ENCODE measurements at regions not wholly inside any gene's neighbourhood (a gene's known extent, or its start where the extent isn't known, plus 50 kb on each side); places are given as distances from the start of the nearest gene placed in this dataset.
A peak's percentile ranks its signal among the peaks of the same experiment; 100 is the strongest.
"Not testable (repeated sequence)": the region's sequence is repeated elsewhere in the genome, so short reads cannot be mapped to it uniquely, and the experiment has no call there.

DNA sequence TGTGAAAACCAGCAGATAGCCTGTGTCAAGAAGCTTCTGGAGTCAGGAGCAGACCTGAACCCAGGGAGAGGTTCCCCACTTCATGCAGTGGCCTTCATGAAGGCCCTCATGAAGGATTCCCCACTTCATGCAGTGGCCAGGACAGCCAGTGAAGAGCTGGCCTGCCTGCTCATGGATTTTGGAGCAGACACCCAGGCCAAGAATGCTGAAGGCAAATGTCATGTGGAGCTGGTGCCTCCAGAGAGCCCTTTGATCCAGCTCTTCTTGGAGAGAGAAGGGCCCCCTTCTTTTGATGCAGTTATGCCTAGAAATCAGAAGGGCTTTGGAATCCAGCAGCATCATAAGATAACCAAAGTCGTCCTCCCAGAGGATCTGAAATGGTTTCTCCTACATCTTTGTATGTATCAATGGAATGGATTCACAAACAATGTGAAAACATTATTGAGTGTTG is 103.9 kb upstream of the CHD2 start:
- TF ChIP-seq, protein P1, sequence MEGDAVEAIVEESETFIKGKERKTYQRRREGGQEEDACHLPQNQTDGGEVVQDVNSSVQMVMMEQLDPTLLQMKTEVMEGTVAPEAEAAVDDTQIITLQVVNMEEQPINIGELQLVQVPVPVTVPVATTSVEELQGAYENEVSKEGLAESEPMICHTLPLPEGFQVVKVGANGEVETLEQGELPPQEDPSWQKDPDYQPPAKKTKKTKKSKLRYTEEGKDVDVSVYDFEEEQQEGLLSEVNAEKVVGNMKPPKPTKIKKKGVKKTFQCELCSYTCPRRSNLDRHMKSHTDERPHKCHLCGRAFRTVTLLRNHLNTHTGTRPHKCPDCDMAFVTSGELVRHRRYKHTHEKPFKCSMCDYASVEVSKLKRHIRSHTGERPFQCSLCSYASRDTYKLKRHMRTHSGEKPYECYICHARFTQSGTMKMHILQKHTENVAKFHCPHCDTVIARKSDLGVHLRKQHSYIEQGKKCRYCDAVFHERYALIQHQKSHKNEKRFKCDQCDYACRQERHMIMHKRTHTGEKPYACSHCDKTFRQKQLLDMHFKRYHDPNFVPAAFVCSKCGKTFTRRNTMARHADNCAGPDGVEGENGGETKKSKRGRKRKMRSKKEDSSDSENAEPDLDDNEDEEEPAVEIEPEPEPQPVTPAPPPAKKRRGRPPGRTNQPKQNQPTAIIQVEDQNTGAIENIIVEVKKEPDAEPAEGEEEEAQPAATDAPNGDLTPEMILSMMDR (IDR thresholded peaks at IDR 0.05; ENCODE audit: insufficient read depth, low read length, severe bottlenecking), result no peak
- no peak for DNase-seq (ENCODE audit: low read depth)
- Histone ChIP-seq H3K4me3 (ENCODE audit: low read depth, low read length) (no peak overlapping the region), H3K36me3 (ENCODE audit: control insufficient read depth, insufficient read depth, low read length) (no peaks in the 10 kb centered on the region), H3K27me3 (ENCODE audit: control insufficient read depth, insufficient read depth, low read length) (no peaks in the 10 kb centered on the region)
- no peak for FAIRE-seq

DNA sequence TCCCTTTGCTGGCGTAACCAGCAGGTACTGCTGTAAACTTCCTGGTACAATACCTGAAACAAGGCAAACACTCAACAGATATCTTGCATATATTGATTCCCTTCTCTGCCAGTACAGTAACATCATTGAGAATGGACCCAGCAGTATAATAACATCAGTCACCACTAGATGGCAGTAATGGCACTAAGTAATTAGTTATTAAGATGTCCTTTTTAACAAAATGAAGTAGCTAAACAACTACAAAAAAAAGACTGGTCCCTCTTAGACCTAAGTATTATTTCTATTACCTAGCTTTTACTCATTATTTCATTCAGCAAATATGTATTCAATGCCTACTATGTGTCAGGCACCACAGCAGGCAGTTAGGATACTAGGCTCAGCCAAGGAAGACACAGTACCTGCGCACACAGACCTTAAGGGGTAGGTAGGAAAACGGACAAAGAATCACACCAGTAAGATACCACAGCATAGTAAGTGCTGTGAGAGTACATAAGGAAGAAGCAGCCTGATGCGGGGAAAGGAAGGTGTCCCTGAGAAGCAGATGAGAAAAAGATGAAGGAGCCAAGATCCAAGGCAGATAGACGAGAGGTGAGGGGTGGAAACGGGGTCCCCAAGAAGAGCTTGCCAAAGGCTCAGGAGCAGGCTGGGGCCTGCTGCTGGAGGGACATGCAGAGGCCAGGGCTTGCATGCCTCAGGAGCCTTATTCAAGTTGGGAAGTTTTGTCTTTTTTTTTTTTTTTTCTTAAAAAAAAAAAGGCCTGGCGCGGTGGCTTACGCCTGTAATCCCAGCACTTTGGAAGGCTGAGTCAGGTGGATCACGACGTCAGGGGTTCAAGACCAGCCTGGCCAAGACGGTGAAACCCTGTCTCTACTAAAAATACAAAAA is 102.7 kb upstream of the CHD2 start:
- DNase-seq (ENCODE audit: low read depth), result peak; percentile 85
- H3K4me3 ChIP-seq (ENCODE audit: low read depth, low read length), result no peak overlapping the region

DNA sequence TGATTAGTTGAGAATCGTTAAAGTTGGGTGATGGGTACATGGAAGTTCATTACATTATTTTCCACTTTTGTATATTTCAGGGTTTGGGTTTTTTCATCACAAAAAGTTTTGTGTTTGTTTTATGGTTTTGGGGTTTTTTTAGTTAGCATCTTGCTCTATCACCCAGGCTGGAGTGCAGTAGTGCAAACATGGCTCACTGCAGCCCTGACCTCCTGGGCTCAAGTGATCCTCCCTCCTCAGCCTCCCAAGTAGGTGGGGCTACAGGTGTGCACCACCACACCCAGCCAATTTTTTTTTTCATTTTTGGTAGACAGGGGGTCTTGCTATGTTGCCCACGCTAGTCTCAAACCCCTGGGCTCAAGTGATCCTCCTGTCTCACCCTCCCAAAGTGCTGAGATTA is 100.1 kb upstream of the CHD2 start:
- H3K36me3 ChIP-seq (ENCODE audit: control insufficient read depth, insufficient read depth, low read length), result no peaks in the 10 kb centered on the region
- TF ChIP-seq, protein P1 (IDR thresholded peaks at IDR 0.05; ENCODE audit: insufficient read depth, low read length, severe bottlenecking), result no peak
- H3K4me3 ChIP-seq (ENCODE audit: low read depth, low read length), result no peak overlapping the region
- no peaks in the 10 kb centered on the region for H3K27me3 ChIP-seq (ENCODE audit: control insufficient read depth, insufficient read depth, low read length)
- no peak for FAIRE-seq
- no peak for DNase-seq (ENCODE audit: low read depth)

More for the DNA sequence above, 102.7 kb upstream of the CHD2 start:
- no peaks in the 10 kb centered on the region for H3K27me3 ChIP-seq (ENCODE audit: control insufficient read depth, insufficient read depth, low read length)
- FAIRE-seq, result no peak
- TF ChIP-seq, protein P1 (IDR thresholded peaks at IDR 0.05; ENCODE audit: insufficient read depth, low read length, severe bottlenecking), result peak; percentile 45
- no peaks in the 10 kb centered on the region for H3K36me3 ChIP-seq (ENCODE audit: control insufficient read depth, insufficient read depth, low read length)

DNA sequence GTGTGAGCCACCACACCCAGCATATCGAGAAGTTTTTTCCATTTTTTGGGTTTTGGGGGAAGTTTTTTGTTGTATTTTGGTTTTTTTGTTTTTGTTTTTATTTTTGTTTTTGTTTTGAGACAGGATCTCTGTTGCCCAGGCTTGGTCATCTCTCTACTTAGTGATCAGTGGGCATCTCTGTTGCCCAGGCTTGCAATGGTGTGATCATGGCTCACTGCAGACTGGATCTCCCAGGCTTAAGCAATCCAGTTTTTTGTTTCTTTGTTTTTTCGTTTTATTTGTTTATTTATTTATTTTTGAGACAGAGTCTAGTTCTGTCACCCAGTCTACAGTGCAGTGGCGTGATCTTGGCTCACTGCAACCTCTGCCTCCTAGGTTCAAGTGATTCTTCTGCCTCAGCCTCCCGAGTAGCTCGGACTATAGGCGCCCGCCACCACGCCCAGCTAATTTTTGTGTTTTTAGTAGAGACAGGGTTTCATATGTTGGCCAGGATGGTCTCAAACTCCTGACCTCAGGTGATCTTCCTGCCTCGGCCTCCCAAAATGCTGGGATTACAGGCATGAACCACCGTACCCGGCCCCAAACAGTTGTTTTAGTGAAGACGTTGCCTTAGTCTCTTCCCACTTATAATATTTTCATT is 99.6 kb upstream of the CHD2 start:
- H3K4me3 ChIP-seq (ENCODE audit: low read depth, low read length); H3K36me3 ChIP-seq (ENCODE audit: control insufficient read depth, insufficient read depth, low read length); FAIRE-seq; H3K27me3 ChIP-seq (ENCODE audit: control insufficient read depth, insufficient read depth, low read length); DNase-seq (ENCODE audit: low read depth): not testable (repeated sequence)

DNA sequence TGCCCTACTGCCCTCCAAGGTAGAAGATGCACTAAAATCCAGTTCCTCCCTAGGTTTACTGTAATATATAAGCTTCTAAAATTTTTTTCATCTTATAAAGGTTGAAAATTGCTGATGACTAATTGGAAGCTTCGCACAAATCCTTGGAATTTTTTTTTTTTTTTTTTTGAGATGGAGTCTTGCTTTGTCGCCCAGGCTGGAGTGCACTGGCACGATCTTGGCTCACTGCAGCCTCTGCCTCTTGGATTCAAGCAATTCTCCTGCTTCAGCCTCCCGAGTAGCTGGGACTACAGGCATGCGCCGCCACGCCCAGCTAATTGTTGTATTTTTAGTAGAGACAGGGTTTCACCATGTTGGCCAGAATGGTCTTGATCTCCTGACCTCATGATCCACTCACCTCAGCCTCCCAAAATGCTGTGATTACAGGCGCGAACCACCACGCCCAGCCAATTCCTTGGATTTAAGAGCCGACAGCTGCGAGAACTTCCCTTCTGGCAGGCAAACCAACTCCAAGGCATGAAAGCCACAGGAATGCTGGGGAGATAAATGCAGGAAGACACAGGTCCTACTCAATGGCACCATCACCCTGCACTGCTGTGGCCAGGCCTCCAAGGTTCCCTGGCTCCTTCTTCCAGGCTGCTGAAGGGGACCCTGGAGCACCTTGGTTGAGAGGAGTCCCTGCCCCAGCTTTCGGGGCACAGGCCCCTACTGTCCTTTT is 98.9 kb upstream of the CHD2 start:
- H3K4me3 ChIP-seq (ENCODE audit: low read depth, low read length); H3K36me3 ChIP-seq (ENCODE audit: control insufficient read depth, insufficient read depth, low read length); H3K27me3 ChIP-seq (ENCODE audit: control insufficient read depth, insufficient read depth, low read length); FAIRE-seq: not testable (repeated sequence)
- DNase-seq (ENCODE audit: low read depth), result peak; percentile 82

DNA sequence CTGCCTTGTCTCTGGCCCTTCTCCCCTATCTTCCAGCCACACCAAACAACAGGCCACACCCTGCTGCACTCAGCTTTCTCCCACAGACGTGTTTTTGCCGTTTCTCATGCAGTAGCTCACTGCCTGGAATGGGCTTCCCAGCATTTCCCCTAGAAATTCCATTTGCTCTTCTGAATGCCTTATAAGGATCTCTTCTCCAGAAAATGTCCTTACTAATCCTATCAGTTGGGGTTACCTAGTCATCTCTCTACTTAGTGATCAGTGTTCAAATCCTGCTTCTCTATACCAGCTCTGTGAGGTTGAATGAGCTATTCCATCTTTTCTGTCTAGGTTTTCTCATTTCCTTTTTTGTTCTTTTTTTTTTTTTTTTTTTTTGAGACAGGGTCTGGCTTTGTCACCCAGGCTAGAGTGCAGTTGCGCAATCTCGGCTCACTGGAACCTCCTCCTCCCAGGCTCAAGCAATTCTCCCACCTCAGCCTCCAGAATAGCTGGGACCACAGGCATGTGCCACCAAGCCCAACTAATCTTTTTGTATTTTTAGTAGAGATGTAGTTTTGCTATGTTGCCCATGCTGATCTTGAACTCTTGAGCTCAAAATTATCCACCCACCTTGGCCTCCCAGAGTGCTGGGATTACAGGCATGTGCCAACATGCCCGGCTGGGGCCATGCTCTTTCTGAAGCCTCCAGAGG is 98.2 kb upstream of the CHD2 start:
- DNase-seq (ENCODE audit: low read depth) (peak; percentile 88), FAIRE-seq (no peak)
- TF ChIP-seq, protein P1 (IDR thresholded peaks at IDR 0.05; ENCODE audit: insufficient read depth, low read length, severe bottlenecking), result no peak
- H3K4me3 ChIP-seq (ENCODE audit: low read depth, low read length), result no peak overlapping the region
- H3K36me3 ChIP-seq (ENCODE audit: control insufficient read depth, insufficient read depth, low read length), result no peaks in the 10 kb centered on the region
- H3K27me3 ChIP-seq (ENCODE audit: control insufficient read depth, insufficient read depth, low read length), result no peaks in the 10 kb centered on the region
